PC-9 (cell line): ENCODE measurements at regions not wholly inside any gene's neighbourhood (a gene's known extent, or its start where the extent isn't known, plus 50 kb on each side); places are given as distances from the start of the nearest gene placed in this dataset.

Source experiments
- CTCF ChIP-seq: fragments of 200-600 bp; sonication (generic); conservative IDR thresholded peaks from 2 replicates; pipeline ENCODE4 v1.6.1; 2017; ENCODE audit warnings: mixed run types, antibody characterized with exemption, mild to moderate bottlenecking, moderate library complexity
- EZH2 ChIP-seq: fragments of 200-600 bp; sonication (generic); IDR thresholded peaks from 2 replicates; pipeline ENCODE4 v1.8.0; 2017; ENCODE audit warnings: antibody characterized with exemption, low read depth

- TF ChIP-seq CTCF (no peak), EZH2 (no peak)
Measured at GRCh38 chr12:47573146-47573659, 132.6 kb downstream of the RPAP3 start.
